Hematopoietic multipotent progenitor cell treated with erythropoietin and hydrocortisone succinate and interleukin-3 and kit ligand, for 8 days (in vitro differentiated cells): ENCODE measurements at regions not wholly inside any gene's neighbourhood (a gene's known extent, or its start where the extent isn't known, plus 50 kb on each side); places are given as distances from the start of the nearest gene placed in this dataset.
A peak's percentile ranks its signal among the peaks of the same experiment; 100 is the strongest.

Experiments
- DNase-seq: peaks from one replicate; pipeline ENCODE4 v3.0.0-alpha.2; 2015

- DNase-seq = no peak
Observed at GRCh38 chr20:11190741-11191140, 516.9 kb upstream of the JAG1 start.

GRCh38 chr20:11192106-11192505 is 518.3 kb upstream of the JAG1 start:
- no peak for DNase-seq

- DNase-seq = no peak
Observed at GRCh38 chr20:11193241-11193640, 519.4 kb upstream of the JAG1 start.

GRCh38 chr20:11195169-11195568 is 521.4 kb upstream of the JAG1 start:
- DNase-seq = no peak

- DNase-seq = no peak
Observed at GRCh38 chr20:11195899-11196558, 522.2 kb upstream of the JAG1 start.

GRCh38 chr20:11197851-11198250 is 524.1 kb upstream of the JAG1 start:
- no peak for DNase-seq

- no peak for DNase-seq
Observed at GRCh38 chr20:11200423-11200822, 526.6 kb upstream of the JAG1 start.

- DNase-seq = peak; percentile 63
Observed at GRCh38 chr20:11204926-11205768, 531.3 kb upstream of the JAG1 start.

GRCh38 chr20:11205769-11206362 is 532.1 kb upstream of the JAG1 start:
- DNase-seq = no peak

GRCh38 chr20:11207749-11208502 is 534.1 kb upstream of the JAG1 start:
- DNase-seq = no peak

- no peak for DNase-seq
Observed at GRCh38 chr20:11210611-11211010, 536.8 kb upstream of the JAG1 start.

- DNase-seq = no peak
Observed at GRCh38 chr20:11212272-11212671, 538.5 kb upstream of the JAG1 start.

- no peak for DNase-seq
Observed at GRCh38 chr20:11212902-11213301, 539.1 kb upstream of the JAG1 start.

- no peak for DNase-seq
Observed at GRCh38 chr20:11214256-11214840, 540.5 kb upstream of the JAG1 start.

GRCh38 chr20:11216451-11217314 is 542.9 kb upstream of the JAG1 start:
- no peak for DNase-seq

GRCh38 chr20:11217326-11218172 is 543.8 kb upstream of the JAG1 start:
- DNase-seq = no peak

GRCh38 chr20:11218173-11218680 is 544.4 kb upstream of the JAG1 start:
- DNase-seq = no peak

GRCh38 chr20:11219192-11219591 is 545.4 kb upstream of the JAG1 start:
- DNase-seq = no peak

GRCh38 chr20:11221046-11221445 is 547.2 kb upstream of the JAG1 start:
- no peak for DNase-seq

GRCh38 chr20:11222243-11222642 is 548.4 kb upstream of the JAG1 start:
- DNase-seq = no peak

GRCh38 chr20:11227602-11228001 is 553.8 kb upstream of the JAG1 start:
- DNase-seq = no peak
